B cell (primary cell): ENCODE measurements at regions not wholly inside any gene's neighbourhood (a gene's known extent, or its start where the extent isn't known, plus 50 kb on each side); places are given as distances from the start of the nearest gene placed in this dataset.

ENCODE experiments used
- ATAC-seq: fragments of 200-7000 bp; cut with Tn5 transposase; one replicate; pipeline ENCODE4 v1.10.0; 2021; ENCODE audit warnings: low read depth, mild to moderate bottlenecking, moderate number of reproducible peaks, moderate library complexity
- CTCF ChIA-PET: fragments of 350-600 bp; sonication (Branson Sonifier 250); formaldehyde crosslinking; loops from one replicate; lab custom pipeline; 2021; ENCODE audit warnings: antibody characterized with exemption, inconsistent platforms; lab: Charles Lee
- POLR2A ChIA-PET: fragments of 350-600 bp; sonication (Branson Sonifier 250); formaldehyde crosslinking; loops from one replicate; lab custom pipeline; 2021; ENCODE audit warnings: antibody characterized with exemption; lab: Charles Lee
- DNase-seq: peaks from one replicate; pipeline ENCODE4 v3.0.0; 2013
- H2AFZ ChIP-seq: 2 replicates; pipeline ENCODE4 v1.6.1; 2012; ENCODE audit warnings: mild to moderate bottlenecking, low read depth, low read length; ENCODE audit not compliant: insufficient read depth, poor library complexity, severe bottlenecking
- H3K27ac ChIP-seq, 2 donors: 1 replicate in 1 of 2; 2 replicates in 1 of 2; pipeline ENCODE4 v1.5.1; 2012 to 2013; ENCODE audit warnings: low read length in 2 of 2, mild to moderate bottlenecking in 2 of 2, moderate library complexity in 1 of 2
- H3K27me3 ChIP-seq, 4 experiments: fragments of 200-600 bp in 1 of 4; sonication (generic) in 1 of 4; replicated peaks in 1 of 4; 1 replicate in 2 of 4; 2 replicates in 2 of 4; pipeline versions ENCODE4 v1.6.1 to v1.7.0; 2013 to 2016; ENCODE audit warnings: low read length in 3 of 4, mild to moderate bottlenecking in 2 of 4, mixed read lengths in 1 of 4, moderate library complexity in 1 of 4; ENCODE audit not compliant: insufficient read depth in 4 of 4, control insufficient read depth in 3 of 4; ENCODE audit errors: control extremely low read depth in 1 of 4
- H3K36me3 ChIP-seq, 2 experiments: replicated peaks in 1 of 2; 1 replicate in 1 of 2; 2 replicates in 1 of 2; pipeline versions ENCODE4 v1.6.1 to v1.7.1; 2013; ENCODE audit warnings: low read length in 1 of 2; ENCODE audit not compliant: insufficient read depth in 2 of 2, control insufficient read depth in 1 of 2; ENCODE audit errors: control extremely low read depth in 1 of 2, extremely low read depth in 1 of 2
- H3K4me1 ChIP-seq, 2 donors: fragments of 200-600 bp in 1 of 2; sonication (generic) in 1 of 2; 1 replicate in 1 of 2; 2 replicates in 1 of 2; pipeline versions ENCODE4 v1.5.1 to v1.6.1; 2013 to 2017; ENCODE audit warnings: low read length in 2 of 2; ENCODE audit not compliant: control insufficient read depth in 2 of 2, insufficient read depth in 2 of 2
- H3K4me2 ChIP-seq: replicated peaks from 2 replicates; pipeline ENCODE3; 2012; ENCODE audit warnings: mild to moderate bottlenecking, low read depth, low read length; ENCODE audit not compliant: poor library complexity, severe bottlenecking
- H3K4me3 ChIP-seq, 5 experiments: fragments of 200-600 bp in 1 of 5; sonication (generic) in 1 of 5; 1 replicate in 3 of 5; 2 replicates in 2 of 5; pipeline versions ENCODE4 v1.5.1 to v1.7.0; 2011 to 2016; ENCODE audit warnings: low read length in 4 of 5, mild to moderate bottlenecking in 4 of 5, low read depth in 2 of 5, control low read depth in 1 of 5, moderate library complexity in 1 of 5; ENCODE audit not compliant: insufficient read depth in 1 of 5; ENCODE audit errors: control extremely low read depth in 1 of 5, extremely low read depth in 1 of 5
- H3K79me2 ChIP-seq: fragments of 200-600 bp; sonication (generic); one replicate; pipeline ENCODE4 v1.6.0; 2016; ENCODE audit warnings: low read length; ENCODE audit not compliant: control insufficient read depth, insufficient read depth
- H3K9ac ChIP-seq: fragments of 200-600 bp; sonication (generic); 2 replicates; pipeline ENCODE4 v1.6.1; 2017; ENCODE audit warnings: mild to moderate bottlenecking, low read length, moderate library complexity
- H3K9me3 ChIP-seq, 3 donors: one replicate each; pipeline versions ENCODE4 v1.6.1 to v1.7.1; 2013; ENCODE audit warnings: low read length in 2 of 3; ENCODE audit not compliant: control insufficient read depth in 2 of 3, insufficient read depth in 1 of 3; ENCODE audit errors: control extremely low read depth in 1 of 3
- H4K20me1 ChIP-seq: 2 replicates; pipeline ENCODE4 v1.6.0; 2012; ENCODE audit warnings: mild to moderate bottlenecking, low read length; ENCODE audit not compliant: insufficient read depth, control insufficient read depth, poor library complexity, severe bottlenecking
- H3K27ac Mint-ChIP-seq: one replicate; pipeline ENCODE4 v1.8.0; 2021; ENCODE audit warnings: mixed read lengths
- H3K27me3 Mint-ChIP-seq: one replicate; pipeline ENCODE4 v1.8.0; 2021; ENCODE audit warnings: mixed read lengths
- H3K4me1 Mint-ChIP-seq: one replicate; pipeline ENCODE4 v1.8.0; 2021; ENCODE audit warnings: mixed read lengths
- H3K4me3 Mint-ChIP-seq: one replicate; pipeline ENCODE4 v1.8.0; 2021; ENCODE audit warnings: mixed read lengths
- H3K9me3 Mint-ChIP-seq: one replicate; pipeline ENCODE4 v1.8.0; 2022; ENCODE audit warnings: mixed read lengths; ENCODE audit not compliant: insufficient read depth
- EZH2 ChIP-seq: IDR thresholded peaks from 2 replicates; pipeline ENCODE4 v1.6.1; 2012; ENCODE audit warnings: borderline replicate concordance, low read depth, mild to moderate bottlenecking, moderate library complexity, low read length; ENCODE audit not compliant: insufficient read depth, poor library complexity, severe bottlenecking
- WGBS: methylation state at CpG from one replicate; pipeline ENCODE4 v1.1.5; 2013; ENCODE audit warnings: missing lambda C conversion rate; ENCODE audit not compliant: insufficient coverage; 5-methylcytosine and 5-hydroxymethylcytosine counted together
- intact Hi-C: fragments of 100-400 bp; cut with micrococcal nuclease; formaldehyde crosslinking; loops from one replicate; pipeline ENCODE4 v1.10.0; 2022
- TF ChIP-seq, protein P1 (sequence below): fragments of 200-600 bp; IDR thresholded peaks from one replicate; pipeline ENCODE4 v1.8.0; 2022; ENCODE audit warnings: antibody characterized with exemption, mild to moderate bottlenecking

DNA sequence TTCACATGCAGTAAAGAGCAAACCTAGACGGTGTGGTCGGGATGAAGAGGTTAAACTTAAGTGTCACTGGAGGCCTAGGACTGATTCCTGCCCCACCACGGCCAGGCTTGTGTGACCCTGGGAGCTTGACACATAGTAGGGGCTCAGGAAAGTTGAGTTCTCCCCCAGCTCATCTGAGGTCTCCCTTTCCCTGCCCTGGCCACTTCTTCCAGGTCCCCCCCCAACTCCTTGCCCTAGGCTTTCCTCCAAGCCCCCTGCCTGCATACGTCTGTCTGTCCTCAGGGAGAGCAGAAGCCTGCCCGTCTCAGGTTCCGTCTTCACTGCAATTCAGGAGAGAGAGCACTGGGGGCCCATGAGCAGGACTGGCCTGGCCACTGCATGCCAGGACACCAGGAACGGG is 225.8 kb downstream of the PTPRU start:
- TF ChIP-seq, protein P1, sequence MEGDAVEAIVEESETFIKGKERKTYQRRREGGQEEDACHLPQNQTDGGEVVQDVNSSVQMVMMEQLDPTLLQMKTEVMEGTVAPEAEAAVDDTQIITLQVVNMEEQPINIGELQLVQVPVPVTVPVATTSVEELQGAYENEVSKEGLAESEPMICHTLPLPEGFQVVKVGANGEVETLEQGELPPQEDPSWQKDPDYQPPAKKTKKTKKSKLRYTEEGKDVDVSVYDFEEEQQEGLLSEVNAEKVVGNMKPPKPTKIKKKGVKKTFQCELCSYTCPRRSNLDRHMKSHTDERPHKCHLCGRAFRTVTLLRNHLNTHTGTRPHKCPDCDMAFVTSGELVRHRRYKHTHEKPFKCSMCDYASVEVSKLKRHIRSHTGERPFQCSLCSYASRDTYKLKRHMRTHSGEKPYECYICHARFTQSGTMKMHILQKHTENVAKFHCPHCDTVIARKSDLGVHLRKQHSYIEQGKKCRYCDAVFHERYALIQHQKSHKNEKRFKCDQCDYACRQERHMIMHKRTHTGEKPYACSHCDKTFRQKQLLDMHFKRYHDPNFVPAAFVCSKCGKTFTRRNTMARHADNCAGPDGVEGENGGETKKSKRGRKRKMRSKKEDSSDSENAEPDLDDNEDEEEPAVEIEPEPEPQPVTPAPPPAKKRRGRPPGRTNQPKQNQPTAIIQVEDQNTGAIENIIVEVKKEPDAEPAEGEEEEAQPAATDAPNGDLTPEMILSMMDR: no peak
- no peak for TF ChIP-seq EZH2
- H3K4me1 Mint-ChIP-seq: no peaks in the 10 kb centered on the region

DNA sequence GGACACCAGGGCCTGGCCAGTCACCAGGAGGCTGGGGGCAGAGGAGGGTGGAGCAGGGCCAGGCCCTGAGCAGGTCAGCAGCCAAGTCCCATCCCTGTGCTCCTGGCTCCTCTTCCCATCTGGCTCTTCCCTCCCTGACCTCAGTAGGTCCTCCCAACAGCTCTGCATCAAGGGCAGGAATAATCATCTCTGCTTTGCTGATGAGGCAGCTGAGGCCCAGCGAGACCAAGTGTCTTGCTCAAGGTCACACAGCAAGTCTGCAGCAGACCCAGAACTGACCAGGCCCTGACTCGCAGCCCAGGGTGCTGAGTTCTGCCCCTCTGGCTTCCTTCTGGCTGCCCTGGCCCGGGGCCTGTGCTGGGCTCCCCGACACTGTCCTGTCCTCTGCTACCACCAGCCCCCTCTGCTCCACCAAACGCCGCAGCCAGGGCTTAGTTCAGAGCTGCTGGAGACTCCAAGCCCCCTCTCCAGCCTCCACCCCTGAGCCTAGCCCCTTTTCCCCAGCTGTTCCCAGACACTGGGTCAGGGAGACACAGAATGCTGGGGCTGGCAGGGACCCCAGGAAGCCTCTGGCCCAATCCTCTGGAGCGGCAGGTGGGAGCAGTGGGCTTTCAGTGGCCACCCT is 224.9 kb downstream of the PTPRU start:
- no peak overlapping the region for H3K27ac ChIP-seq
- no peak overlapping the region for H3K4me2 ChIP-seq
- H2AFZ ChIP-seq: no peak overlapping the region
- no peak overlapping the region for H3K4me3 ChIP-seq
- intact Hi-C loops: no loop called here
- no peaks in the 10 kb centered on the region for H3K4me1 Mint-ChIP-seq
- H3K79me2 ChIP-seq: no peaks in the 10 kb centered on the region
- no peak overlapping the region for H3K4me3 Mint-ChIP-seq
- peaks cover 26% of the 10 kb centered on the region for H3K27me3 Mint-ChIP-seq
- CTCF ChIA-PET: interaction anchor here (1.2 kb wide), 1 partner anchor 14 kb away, joined by 4 read pairs; no protein-coding TSS in a partner anchor
- TF ChIP-seq EZH2: no peak
- TF ChIP-seq, protein P1: no peak
- H3K27ac Mint-ChIP-seq: no peak overlapping the region
- WGBS: 84% methylated on average over 7 of the region's 7 CpGs
- peaks cover 0 to 8% (median 5%) of the 10 kb centered on the region in 3 donors for H3K9me3 ChIP-seq
- H3K9ac ChIP-seq: no peak overlapping the region
- no peaks in the 10 kb centered on the region for H3K27me3 ChIP-seq
- POLR2A ChIA-PET: no interaction called here
- DNase-seq (no peak), ATAC-seq (no peak)
- no peaks in the 10 kb centered on the region for H3K36me3 ChIP-seq
- peaks cover 10% of the 10 kb centered on the region for H3K9me3 Mint-ChIP-seq
- H4K20me1 ChIP-seq: no peaks in the 10 kb centered on the region
- no peaks in the 10 kb centered on the region for H3K4me1 ChIP-seq

More for the DNA sequence above, 225.8 kb downstream of the PTPRU start:
- intact Hi-C loops: no loop called here
- H3K79me2 ChIP-seq: no peaks in the 10 kb centered on the region
- H4K20me1 ChIP-seq: no peaks in the 10 kb centered on the region
- no peaks in the 10 kb centered on the region for H3K4me1 ChIP-seq
- no peak overlapping the region for H3K4me3 ChIP-seq
- Mint-ChIP-seq H3K4me3 (no peak overlapping the region), H3K27ac (no peak overlapping the region), H3K9me3 (peaks cover 3% of the 10 kb centered on the region), H3K27me3 (peaks cover 18% of the 10 kb centered on the region)
- no peak overlapping the region for H2AFZ ChIP-seq
- no peak overlapping the region for H3K4me2 ChIP-seq
- no peak overlapping the region for H3K9ac ChIP-seq
- peaks cover 0 to 5% (median 3%) of the 10 kb centered on the region in 3 donors for H3K9me3 ChIP-seq
- H3K27ac ChIP-seq: no peak overlapping the region
- no peak for ATAC-seq
- POLR2A ChIA-PET: no interaction called here
- no peaks in the 10 kb centered on the region for H3K27me3 ChIP-seq
- DNase-seq: no peak
- CTCF ChIA-PET: no interaction called here
- WGBS: 83% methylated on average over 7 of the region's 7 CpGs
- no peaks in the 10 kb centered on the region for H3K36me3 ChIP-seq
